ENCODE measurements at regions not wholly inside any gene's neighbourhood (a gene's known extent, or its start where the extent isn't known, plus 50 kb on each side); places are given as distances from the start of the nearest gene placed in this dataset.
"Not testable (repeated sequence)": the region's sequence is repeated elsewhere in the genome, so short reads cannot be mapped to it uniquely, and the experiment has no call there.

DNA sequence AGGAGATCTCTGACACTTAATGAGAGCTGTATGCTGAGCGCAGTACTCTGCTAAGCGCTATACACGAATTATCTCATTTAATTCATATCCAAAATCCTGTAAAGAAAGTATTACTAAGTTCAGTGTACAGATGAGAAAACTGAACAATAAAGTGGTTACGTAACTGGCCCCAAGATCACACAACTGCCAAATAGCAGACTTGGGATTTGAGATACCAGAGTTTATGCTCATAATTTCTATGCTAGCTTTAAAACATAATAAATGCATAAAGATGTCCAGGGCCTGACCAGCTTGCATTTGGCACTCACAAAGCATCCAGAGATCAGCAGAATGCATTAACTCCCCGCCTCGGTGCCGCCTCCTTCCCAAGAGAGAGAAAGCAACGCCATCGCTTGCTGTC is 83.2 kb upstream of the PWP1 start:
- no peak for DNase-seq

GRCh38 chr12:107605293-107605692 is 80.3 kb upstream of the PWP1 start:
- DNase-seq, result no peak

DNA sequence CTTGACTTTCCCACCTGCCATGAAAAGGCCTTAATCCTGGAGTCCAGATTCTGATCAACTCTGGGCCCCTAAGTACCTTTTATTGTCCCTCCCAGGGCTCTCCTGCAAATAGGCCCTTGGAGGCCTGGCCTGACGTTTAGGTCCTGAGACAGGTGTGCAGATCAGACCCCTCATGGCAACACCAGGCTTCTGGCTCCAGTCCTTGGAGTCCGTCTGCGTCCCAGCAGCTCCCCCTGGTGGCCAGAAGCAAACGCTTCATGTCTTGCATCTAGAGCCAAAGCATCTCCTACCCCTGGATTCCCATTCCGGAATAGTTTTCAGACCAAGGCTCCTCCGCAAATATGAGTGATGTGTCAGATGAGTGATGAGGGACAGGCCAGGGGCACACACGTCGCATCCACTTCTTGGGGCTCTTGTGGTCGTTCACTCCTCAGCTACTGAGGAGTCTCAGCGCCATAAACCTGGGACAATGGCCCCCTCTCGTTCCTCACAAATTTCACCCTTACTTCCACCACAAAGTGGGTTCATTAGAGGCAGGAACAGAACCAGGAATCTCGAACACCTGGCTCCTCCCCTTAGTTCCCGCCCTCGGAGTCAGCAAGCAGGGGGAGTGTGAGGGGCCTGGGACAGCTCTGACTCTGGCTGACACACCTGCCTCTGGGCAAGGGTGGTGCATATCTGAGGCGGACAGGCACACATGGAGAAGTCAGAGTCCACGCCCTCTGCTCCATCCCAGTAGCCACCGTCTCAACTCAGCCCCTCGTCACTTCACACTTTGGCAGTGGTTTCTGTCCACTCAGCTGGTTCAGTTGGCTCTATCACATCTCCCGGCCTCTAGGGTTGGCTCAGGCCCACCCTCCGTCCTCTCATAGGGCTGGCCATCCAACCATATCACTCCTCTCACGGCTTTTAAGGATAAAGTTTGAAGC is 77.9 kb upstream of the PWP1 start:
- DNase-seq, result peak; percentile 73

DNA sequence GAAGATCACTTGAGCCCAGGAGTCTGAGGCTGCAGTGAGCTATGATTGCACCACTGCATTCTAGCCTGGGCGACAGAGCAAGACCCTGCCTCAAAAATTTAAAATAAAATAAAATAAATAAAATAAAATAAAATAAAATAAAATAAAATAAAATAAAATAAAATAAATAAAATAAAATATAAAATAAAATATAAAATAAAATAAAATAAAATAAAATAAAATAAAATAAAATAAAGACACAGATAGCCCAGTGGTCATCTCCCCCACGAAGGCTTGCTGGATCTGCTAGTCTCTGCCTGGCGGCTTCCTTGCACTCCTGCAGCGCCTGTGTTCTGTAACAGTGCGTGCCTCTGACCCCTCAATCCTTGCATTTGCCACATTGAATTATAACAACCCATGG is 76.8 kb upstream of the PWP1 start:
- DNase-seq, result not testable (repeated sequence)

GRCh38 chr12:107610021-107610859 is 75.4 kb upstream of the PWP1 start:
- DNase-seq, result no peak

DNA sequence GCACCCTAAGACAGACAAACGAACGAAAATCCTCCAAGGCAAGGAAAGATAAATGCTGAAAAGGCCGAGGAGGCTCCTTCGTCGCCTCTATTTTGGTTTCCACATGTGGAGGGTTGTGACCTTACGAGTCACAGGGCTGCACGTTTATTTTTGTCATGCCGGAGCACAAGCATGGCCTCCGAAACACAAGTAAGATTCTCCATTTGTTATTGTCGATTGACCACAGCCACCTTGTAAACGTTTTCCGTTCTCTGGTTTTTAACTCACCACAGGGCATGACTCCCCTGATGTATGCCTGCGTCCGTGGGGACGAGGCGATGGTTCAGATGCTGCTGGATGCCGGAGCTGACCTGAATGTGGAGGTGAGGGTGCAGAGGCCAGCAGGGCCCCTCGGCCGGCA is 73.1 kb upstream of the PWP1 start:
- no peak for DNase-seq

DNA sequence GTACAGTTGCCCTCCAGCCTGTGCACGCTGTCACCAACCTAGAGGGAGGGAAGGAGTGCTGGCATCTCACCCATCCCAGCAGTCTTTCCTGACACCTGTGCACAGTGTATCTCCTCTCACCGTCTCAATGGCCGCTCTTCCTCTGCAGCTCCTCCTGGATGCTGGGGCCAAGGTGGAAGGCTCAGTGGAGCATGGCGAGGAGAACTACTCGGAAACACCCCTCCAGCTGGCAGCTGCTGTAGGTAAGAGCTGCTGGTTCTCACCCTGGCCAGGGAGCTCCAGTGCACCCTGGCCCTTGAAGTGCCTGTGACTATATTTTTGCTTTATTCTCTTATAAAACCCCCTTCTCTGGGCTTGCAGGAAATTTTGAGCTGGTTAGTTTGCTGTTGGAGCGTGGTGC is 68.7 kb upstream of the PWP1 start:
- DNase-seq, result no peak

GRCh38 chr12:107618106-107618505 is 67.5 kb upstream of the PWP1 start:
- no peak for DNase-seq

DNA sequence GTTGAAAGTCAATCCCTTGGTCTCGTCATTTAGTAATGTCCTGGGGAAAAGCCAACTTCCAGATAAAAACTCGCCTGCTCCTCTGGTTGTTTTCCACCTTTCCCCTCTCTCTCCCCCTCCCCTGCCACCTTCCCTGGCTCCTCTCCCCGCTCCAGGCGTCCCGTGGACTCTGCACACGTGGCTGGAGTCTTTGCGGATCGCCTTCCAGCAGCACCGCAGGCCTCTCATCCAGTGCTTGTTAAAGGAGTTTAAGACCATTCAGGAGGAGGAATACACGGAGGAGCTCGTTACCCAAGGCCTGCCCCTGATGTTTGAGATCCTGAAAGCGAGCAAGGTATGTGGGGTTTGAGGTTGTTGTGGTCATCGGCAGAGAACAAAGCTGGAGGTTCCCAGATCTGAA is 65.8 kb upstream of the PWP1 start:
- DNase-seq, result no peak

- no peak for DNase-seq
Measured at GRCh38 chr12:107622001-107622400, 63.6 kb upstream of the PWP1 start.

GRCh38 chr12:107624493-107624892 is 61.1 kb upstream of the PWP1 start:
- no peak for DNase-seq

- no peak for DNase-seq
Measured at GRCh38 chr12:107631715-107632114, 53.9 kb upstream of the PWP1 start.

GRCh38 chr12:107632246-107632645 is 53.4 kb upstream of the PWP1 start:
- DNase-seq, result no peak

GRCh38 chr12:107634530-107634929 is 51.1 kb upstream of the PWP1 start:
- DNase-seq, result no peak

DNA sequence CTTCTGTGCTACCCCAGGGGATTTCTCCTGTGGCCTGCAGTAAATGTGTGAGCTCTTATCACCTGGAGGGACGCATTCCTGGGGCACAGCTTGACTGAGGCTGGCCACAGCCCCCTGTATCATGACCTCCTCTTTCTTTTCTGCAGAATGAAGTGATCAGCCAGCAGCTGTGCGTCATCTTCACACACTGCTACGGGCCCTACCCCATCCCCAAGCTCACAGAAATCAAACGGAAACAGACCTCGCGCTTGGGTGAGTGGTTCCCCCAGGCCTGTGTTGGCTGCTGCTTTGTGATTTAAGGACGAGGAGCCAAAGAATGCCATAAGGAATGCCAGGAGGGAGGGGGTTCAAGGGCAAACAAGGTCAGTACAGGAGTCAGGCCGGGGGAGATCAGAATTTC is 50.5 kb upstream of the PWP1 start:
- DNase-seq, result no peak

Data from activated CD4-positive, alpha-beta T cell treated with anti-CD3 and anti-CD28 coated beads for 1 hour (primary cell).